AG09309 (cell line): ENCODE measurements at regions not wholly inside any gene's neighbourhood (a gene's known extent, or its start where the extent isn't known, plus 50 kb on each side); places are given as distances from the start of the nearest gene placed in this dataset.

Source experiments
- DNase-seq: peaks from one replicate; pipeline ENCODE4 v3.0.0-alpha.2; 2010; ENCODE audit warnings: low read depth
- H3K4me3 ChIP-seq: 2 replicates; pipeline ENCODE4 v1.5.1; 2011; ENCODE audit warnings: mild to moderate bottlenecking, low read depth, low read length, moderate library complexity; ENCODE audit not compliant: control insufficient read depth
- TF ChIP-seq, protein P1 (sequence below): IDR thresholded peaks from 2 replicates; pipeline ENCODE4 v1.5.1; 2011; ENCODE audit warnings: mild to moderate bottlenecking, low read depth, low read length, inconsistent platforms; ENCODE audit not compliant: insufficient read depth, control insufficient read depth; ENCODE audit errors: missing control alignments

- TF ChIP-seq, protein P1, sequence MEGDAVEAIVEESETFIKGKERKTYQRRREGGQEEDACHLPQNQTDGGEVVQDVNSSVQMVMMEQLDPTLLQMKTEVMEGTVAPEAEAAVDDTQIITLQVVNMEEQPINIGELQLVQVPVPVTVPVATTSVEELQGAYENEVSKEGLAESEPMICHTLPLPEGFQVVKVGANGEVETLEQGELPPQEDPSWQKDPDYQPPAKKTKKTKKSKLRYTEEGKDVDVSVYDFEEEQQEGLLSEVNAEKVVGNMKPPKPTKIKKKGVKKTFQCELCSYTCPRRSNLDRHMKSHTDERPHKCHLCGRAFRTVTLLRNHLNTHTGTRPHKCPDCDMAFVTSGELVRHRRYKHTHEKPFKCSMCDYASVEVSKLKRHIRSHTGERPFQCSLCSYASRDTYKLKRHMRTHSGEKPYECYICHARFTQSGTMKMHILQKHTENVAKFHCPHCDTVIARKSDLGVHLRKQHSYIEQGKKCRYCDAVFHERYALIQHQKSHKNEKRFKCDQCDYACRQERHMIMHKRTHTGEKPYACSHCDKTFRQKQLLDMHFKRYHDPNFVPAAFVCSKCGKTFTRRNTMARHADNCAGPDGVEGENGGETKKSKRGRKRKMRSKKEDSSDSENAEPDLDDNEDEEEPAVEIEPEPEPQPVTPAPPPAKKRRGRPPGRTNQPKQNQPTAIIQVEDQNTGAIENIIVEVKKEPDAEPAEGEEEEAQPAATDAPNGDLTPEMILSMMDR: no peak
- no peak for DNase-seq
- no peak overlapping the region for H3K4me3 ChIP-seq
Observed at GRCh38 chr4:123904882-123905281, 508.3 kb downstream of the SPRY1 start.

DNA sequence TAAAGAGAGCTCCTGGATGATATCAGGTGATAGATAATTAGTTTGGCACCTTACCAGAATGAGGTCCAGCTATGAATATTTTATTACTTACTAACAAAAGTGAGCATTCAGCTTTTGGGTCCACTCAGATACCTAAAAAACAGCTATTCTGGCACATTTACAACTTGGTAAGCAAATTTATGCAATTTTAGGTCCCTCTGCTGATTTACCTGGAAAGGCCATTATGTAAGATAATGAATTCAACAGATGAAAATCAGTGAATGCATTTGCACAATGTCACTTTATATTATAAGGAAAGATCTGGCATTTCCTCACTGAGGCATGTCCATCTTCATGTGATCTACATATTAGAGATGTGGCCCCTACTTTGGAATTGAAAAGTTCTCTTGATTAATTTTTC lies 517.0 kb downstream of the SPRY1 start:
- H3K4me3 ChIP-seq: no peak overlapping the region
- DNase-seq: no peak
- TF ChIP-seq, protein P1: no peak

DNA sequence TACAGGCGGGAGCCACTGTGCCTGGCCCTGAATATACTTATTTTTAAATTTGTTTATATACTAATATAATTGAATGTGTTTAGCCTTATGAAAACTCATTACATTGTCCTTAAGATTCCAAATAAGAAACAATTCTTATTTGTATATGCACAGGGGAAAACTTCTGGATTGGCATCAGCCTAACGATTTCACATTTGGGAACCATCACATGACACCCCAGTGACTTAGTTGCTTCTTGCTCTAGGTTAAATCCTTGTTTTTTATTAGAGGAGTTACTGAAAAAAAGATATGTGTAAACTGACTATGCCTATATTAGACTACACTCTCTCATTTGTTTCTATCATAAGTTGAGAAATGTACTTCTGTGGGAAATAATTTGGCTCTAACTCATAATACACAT lies 520.2 kb downstream of the SPRY1 start:
- no peak for DNase-seq
- TF ChIP-seq, protein P1: no peak
- H3K4me3 ChIP-seq: no peak overlapping the region

DNA sequence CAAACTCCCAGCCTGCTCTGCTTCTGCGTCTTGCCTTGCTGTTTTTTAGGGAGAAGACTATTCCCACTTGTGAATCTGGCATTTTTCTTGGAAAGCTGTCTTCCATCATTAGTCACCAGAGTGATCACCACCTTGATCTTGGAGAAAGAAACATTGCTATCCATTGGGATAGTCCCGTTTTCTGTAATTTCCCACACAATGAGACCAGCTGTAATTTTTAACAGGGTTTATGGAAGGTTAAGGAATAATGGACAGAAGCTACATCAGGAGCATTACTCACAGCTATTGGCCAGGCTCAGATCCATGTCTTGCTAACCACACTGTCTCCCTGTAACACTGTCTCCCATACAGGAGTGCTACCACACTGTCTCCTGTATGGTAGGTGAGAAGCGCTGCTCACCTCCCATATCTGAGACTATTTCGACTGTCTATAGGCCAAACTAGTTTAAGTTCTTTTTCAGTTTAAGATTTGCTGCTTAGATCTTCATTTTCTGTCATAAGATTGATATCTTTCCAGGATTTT lies 523.0 kb downstream of the SPRY1 start:
- TF ChIP-seq, protein P1: no peak
- DNase-seq: no peak

DNA sequence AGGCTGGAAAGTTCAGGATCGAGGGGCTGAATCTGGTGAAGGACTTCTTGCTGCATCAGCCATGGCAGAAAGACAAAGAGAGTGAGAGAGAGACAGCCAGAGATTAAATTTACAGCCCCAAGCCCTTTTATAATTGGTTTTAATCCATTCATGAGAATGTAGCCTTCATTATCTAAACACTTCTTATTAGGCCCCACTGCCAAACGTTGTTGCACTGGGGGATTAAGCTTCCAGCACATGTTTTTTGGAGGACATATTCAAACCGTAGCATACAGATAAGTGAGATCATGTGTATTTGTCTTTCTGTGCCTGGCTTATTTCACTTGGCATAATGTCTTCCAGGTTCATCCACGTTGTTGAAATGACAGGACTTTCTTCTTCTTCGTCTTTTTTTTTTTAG lies 524.7 kb downstream of the SPRY1 start:
- TF ChIP-seq, protein P1: no peak
- DNase-seq: no peak
- no peak overlapping the region for H3K4me3 ChIP-seq

More for the DNA sequence above, 523.0 kb downstream of the SPRY1 start:
- no peak overlapping the region for H3K4me3 ChIP-seq

DNA sequence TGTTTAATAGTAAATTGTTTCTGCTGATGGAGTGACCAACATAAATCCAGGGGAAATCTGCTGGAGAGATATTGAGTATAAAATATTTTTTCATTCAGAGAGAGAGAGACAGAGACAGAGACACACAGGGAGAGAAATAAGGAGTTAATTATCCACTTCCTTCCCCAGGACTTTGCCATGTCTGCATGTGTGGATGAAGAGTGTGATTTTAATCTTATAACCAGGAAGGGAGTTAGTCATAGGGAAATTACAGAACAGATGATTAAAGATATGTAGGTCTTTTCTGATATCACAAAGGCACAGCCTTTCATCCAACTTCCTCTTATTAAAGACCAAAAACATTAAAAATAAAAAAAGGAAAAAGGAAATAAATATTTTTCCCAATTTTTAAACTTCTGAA lies 526.3 kb downstream of the SPRY1 start:
- H3K4me3 ChIP-seq: no peak overlapping the region
- no peak for DNase-seq
- TF ChIP-seq, protein P1: no peak

DNA sequence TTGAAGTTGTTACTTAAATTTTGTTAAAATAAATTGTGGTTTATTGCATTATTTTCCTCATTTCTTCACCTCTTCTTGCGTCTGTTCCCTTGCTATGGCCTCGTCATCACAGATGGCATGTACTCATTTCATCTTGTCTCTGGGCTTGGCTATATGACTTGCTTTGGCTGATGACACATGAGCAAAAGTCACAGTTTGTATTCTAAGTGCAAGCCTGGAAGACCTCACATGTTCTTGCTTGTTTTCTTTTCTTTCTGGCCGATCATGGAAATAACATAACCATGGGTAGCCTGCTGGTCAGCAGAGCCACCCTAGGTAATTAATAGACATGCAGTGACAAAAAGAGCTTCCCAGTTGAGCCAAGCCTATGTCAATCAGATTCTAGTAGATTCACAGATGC lies 527.9 kb downstream of the SPRY1 start:
- no peak for DNase-seq
- no peak overlapping the region for H3K4me3 ChIP-seq
- TF ChIP-seq, protein P1: no peak
